Endothelial cell (in vitro differentiated cells): ENCODE measurements at regions not wholly inside any gene's neighbourhood (a gene's known extent, or its start where the extent isn't known, plus 50 kb on each side); places are given as distances from the start of the nearest gene placed in this dataset.

ENCODE experiments used
- DNase-seq: peaks from one replicate; pipeline ENCODE4 v3.0.0; 2021; ENCODE audit warnings: low spot score
- H3K27ac Mint-ChIP-seq: one replicate; pipeline ENCODE4 v1.8.0; 2021; ENCODE audit warnings: mixed read lengths, inconsistent platforms; ENCODE audit not compliant: unreplicated experiment
- H3K27me3 Mint-ChIP-seq: one replicate; pipeline ENCODE4 v1.8.0; 2021; ENCODE audit warnings: mild to moderate bottlenecking, moderate library complexity, mixed read lengths, inconsistent platforms; ENCODE audit not compliant: unreplicated experiment
- H3K36me3 Mint-ChIP-seq: one replicate; pipeline ENCODE4 v1.8.0; 2021; ENCODE audit warnings: mild to moderate bottlenecking, low read depth, mixed read lengths, inconsistent platforms; ENCODE audit not compliant: unreplicated experiment
- H3K4me1 Mint-ChIP-seq: one replicate; pipeline ENCODE4 v1.8.0; 2021; ENCODE audit warnings: mild to moderate bottlenecking, mixed read lengths, inconsistent platforms; ENCODE audit not compliant: unreplicated experiment
- H3K4me3 Mint-ChIP-seq: one replicate; pipeline ENCODE4 v1.8.0; 2021; ENCODE audit warnings: mild to moderate bottlenecking, mixed read lengths, inconsistent platforms; ENCODE audit not compliant: unreplicated experiment
- H3K9me3 Mint-ChIP-seq: one replicate; pipeline ENCODE4 v1.8.0; 2021; ENCODE audit warnings: mixed read lengths, inconsistent platforms; ENCODE audit not compliant: unreplicated experiment
- TF ChIP-seq, protein P1 (sequence below): fragments of 200-600 bp; sonication (generic); IDR thresholded peaks from one replicate; pipeline ENCODE4 v1.5.0; 2021; ENCODE audit warnings: antibody characterized with exemption; ENCODE audit not compliant: unreplicated experiment

DNA sequence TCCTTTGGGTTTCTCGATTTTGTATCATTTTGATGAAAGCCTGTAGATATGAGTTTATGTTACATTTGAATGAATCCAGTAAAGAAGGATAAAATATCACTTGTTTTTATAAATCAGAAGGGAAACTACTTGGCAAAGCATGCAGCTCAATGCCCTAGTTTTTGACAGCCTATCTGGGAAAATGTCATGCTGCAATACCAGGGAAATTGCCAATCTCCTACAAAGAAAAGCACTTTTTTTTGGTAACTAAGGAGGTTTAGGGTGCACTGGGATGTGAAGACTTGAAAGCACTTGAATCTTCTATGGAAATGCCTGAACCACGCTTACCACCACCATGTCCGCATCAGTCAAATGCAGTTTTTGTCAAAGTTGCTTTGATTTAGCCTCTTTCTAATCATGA is 446.9 kb upstream of the LRRC7 start:
- H3K36me3 Mint-ChIP-seq: no peaks in the 10 kb centered on the region
- H3K27me3 Mint-ChIP-seq: peaks cover 2% of the 10 kb centered on the region
- DNase-seq: no peak
- peaks cover 3% of the 10 kb centered on the region for H3K4me1 Mint-ChIP-seq
- TF ChIP-seq, protein P1, sequence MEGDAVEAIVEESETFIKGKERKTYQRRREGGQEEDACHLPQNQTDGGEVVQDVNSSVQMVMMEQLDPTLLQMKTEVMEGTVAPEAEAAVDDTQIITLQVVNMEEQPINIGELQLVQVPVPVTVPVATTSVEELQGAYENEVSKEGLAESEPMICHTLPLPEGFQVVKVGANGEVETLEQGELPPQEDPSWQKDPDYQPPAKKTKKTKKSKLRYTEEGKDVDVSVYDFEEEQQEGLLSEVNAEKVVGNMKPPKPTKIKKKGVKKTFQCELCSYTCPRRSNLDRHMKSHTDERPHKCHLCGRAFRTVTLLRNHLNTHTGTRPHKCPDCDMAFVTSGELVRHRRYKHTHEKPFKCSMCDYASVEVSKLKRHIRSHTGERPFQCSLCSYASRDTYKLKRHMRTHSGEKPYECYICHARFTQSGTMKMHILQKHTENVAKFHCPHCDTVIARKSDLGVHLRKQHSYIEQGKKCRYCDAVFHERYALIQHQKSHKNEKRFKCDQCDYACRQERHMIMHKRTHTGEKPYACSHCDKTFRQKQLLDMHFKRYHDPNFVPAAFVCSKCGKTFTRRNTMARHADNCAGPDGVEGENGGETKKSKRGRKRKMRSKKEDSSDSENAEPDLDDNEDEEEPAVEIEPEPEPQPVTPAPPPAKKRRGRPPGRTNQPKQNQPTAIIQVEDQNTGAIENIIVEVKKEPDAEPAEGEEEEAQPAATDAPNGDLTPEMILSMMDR: no peak
- H3K27ac Mint-ChIP-seq: no peak overlapping the region
- H3K9me3 Mint-ChIP-seq: no peaks in the 10 kb centered on the region
- no peak overlapping the region for H3K4me3 Mint-ChIP-seq

DNA sequence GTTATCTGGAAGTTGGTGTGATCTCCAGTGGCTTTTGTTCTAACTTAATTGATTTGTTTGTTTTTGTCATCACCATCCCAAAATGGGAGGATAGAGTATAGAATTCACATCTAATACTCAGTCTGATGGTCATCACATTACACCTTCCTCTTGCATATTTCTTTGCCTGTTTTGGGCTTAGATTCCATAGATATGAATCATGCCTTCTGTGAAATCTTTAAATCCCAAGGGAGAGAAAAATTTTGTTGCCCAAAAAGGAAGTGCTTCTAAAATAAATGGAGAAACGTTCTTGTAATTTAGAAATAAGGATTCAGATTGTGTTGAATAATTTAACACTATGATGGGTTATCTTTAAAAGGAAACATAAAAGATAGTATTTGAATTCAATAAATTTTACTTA is 446.0 kb upstream of the LRRC7 start:
- Mint-ChIP-seq H3K9me3 (no peaks in the 10 kb centered on the region), H3K36me3 (no peaks in the 10 kb centered on the region), H3K4me1 (peaks cover 3% of the 10 kb centered on the region), H3K4me3 (no peak overlapping the region), H3K27me3 (peaks cover 2% of the 10 kb centered on the region), H3K27ac (no peak overlapping the region)
- TF ChIP-seq, protein P1: no peak
- no peak for DNase-seq

DNA sequence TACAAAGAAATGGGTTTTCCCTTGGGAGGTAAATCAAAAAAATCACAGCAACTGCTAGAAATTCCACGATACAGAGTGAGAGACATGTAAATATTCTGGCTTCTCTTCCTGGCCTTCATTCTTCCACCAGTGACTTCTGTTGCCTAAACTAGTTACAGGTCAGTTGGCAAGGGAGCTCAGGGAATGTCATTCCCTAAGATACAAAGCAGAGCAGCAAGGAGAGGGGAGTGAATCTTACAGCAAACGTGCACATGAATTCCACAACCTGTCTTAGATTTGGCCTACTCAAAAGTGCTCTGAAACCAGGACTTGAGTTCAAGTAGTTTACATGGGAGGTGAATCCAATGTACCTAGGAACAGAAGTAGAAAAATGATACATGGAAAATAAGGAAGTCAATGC is 445.3 kb upstream of the LRRC7 start:
- Mint-ChIP-seq H3K27me3 (peaks cover 2% of the 10 kb centered on the region), H3K4me1 (peaks cover 3% of the 10 kb centered on the region), H3K36me3 (no peaks in the 10 kb centered on the region), H3K4me3 (no peak overlapping the region), H3K27ac (no peak overlapping the region), H3K9me3 (no peaks in the 10 kb centered on the region)
- TF ChIP-seq, protein P1: no peak
- no peak for DNase-seq

DNA sequence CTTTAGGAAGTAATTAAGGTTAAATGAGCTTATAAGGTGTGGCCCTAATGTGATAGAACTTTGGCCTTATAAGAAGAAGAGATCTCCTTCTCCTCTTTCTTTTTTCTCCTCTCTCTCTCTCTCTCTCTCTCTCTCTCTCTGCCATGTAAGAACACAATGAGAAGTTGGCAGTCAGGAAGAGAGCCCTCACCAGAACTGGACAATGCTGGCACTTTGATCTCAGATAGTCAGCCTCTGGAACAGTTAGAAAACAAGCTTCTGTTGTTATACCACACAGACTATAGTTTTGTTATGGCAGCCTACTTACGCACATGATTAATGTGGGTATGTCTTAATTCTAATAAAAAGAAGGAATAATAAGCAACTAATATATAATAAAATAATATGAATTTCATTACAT is 444.2 kb upstream of the LRRC7 start:
- peaks cover 2% of the 10 kb centered on the region for H3K27me3 Mint-ChIP-seq
- peaks cover 3% of the 10 kb centered on the region for H3K4me1 Mint-ChIP-seq

DNA sequence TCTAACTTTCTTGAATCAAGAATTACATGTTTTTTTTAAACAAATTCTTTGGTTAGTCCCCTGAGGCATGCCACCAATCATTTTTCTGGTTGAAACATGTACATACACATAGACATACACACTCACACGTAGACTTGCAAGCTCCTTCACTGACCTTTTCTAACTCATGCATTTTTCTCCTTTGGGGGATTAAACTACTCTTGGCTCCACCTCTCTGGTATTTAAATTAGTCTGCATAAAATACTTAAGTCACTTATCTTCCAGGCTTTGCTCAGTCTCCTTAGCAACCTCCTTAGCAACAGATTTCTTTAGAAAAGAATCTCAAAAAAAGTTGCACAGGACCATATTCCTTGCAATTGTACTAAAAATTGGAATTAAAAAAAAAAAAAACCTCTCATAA is 440.9 kb upstream of the LRRC7 start:
- no peak overlapping the region for H3K27ac Mint-ChIP-seq
- no peaks in the 10 kb centered on the region for H3K9me3 Mint-ChIP-seq
- no peaks in the 10 kb centered on the region for H3K4me1 Mint-ChIP-seq
- no peaks in the 10 kb centered on the region for H3K36me3 Mint-ChIP-seq
- no peak for DNase-seq
- no peaks in the 10 kb centered on the region for H3K27me3 Mint-ChIP-seq
- TF ChIP-seq, protein P1: no peak
- no peak overlapping the region for H3K4me3 Mint-ChIP-seq

More for the DNA sequence above, 444.2 kb upstream of the LRRC7 start:
- Mint-ChIP-seq H3K9me3 (no peaks in the 10 kb centered on the region), H3K36me3 (no peaks in the 10 kb centered on the region), H3K4me3 (no peak overlapping the region), H3K27ac (no peak overlapping the region)
- TF ChIP-seq, protein P1: no peak
- no peak for DNase-seq
